Natural killer cell treated with Interleukin-12 subunit alpha and Interleukin-12 subunit beta and Interleukin-15 and Interleukin-18, amount 100 ng/mL, for 72 hours (primary cell): ENCODE measurements at regions not wholly inside any gene's neighbourhood (a gene's known extent, or its start where the extent isn't known, plus 50 kb on each side); places are given as distances from the start of the nearest gene placed in this dataset.
A peak's percentile ranks its signal among the peaks of the same experiment; 100 is the strongest.
"Not testable (repeated sequence)": the region's sequence is repeated elsewhere in the genome, so short reads cannot be mapped to it uniquely, and the experiment has no call there.

ENCODE experiments used
- ATAC-seq, 2 donors: fragments of 150-1000 bp; cut with Tn5 transposase in 1 of 2; sonication (Bioruptor Pico), chemical (Tn5 transposase) in 1 of 2; 2 replicates each; pipeline ENCODE4 v1.10.0; 2021
- DNase-seq: peaks from one replicate; pipeline ENCODE4 v3.0.0; 2022; ENCODE audit warnings: low spot score
- H3K27ac Mint-ChIP-seq, 2 donors: 1 replicate in 1 of 2; 2 replicates in 1 of 2; pipeline ENCODE4 v1.8.0; 2022; ENCODE audit warnings: mixed read lengths in 2 of 2, mild to moderate bottlenecking in 1 of 2, moderate library complexity in 1 of 2
- H3K27me3 Mint-ChIP-seq, 2 donors: 1 replicate in 1 of 2; 2 replicates in 1 of 2; pipeline ENCODE4 v1.8.0; 2022; ENCODE audit warnings: mixed read lengths in 2 of 2
- H3K36me3 Mint-ChIP-seq: one replicate; pipeline ENCODE4 v1.8.0; 2022; ENCODE audit warnings: mixed read lengths
- H3K4me1 Mint-ChIP-seq, 2 donors: 1 replicate in 1 of 2; 2 replicates in 1 of 2; pipeline ENCODE4 v1.8.0; 2022; ENCODE audit warnings: low read depth in 2 of 2, mixed read lengths in 2 of 2, mild to moderate bottlenecking in 1 of 2
- H3K4me3 Mint-ChIP-seq: one replicate; pipeline ENCODE4 v1.8.0; 2022; ENCODE audit warnings: mixed read lengths
- H3K9me3 Mint-ChIP-seq: 2 replicates; pipeline ENCODE4 v1.8.0; 2022; ENCODE audit warnings: mixed read lengths

DNA sequence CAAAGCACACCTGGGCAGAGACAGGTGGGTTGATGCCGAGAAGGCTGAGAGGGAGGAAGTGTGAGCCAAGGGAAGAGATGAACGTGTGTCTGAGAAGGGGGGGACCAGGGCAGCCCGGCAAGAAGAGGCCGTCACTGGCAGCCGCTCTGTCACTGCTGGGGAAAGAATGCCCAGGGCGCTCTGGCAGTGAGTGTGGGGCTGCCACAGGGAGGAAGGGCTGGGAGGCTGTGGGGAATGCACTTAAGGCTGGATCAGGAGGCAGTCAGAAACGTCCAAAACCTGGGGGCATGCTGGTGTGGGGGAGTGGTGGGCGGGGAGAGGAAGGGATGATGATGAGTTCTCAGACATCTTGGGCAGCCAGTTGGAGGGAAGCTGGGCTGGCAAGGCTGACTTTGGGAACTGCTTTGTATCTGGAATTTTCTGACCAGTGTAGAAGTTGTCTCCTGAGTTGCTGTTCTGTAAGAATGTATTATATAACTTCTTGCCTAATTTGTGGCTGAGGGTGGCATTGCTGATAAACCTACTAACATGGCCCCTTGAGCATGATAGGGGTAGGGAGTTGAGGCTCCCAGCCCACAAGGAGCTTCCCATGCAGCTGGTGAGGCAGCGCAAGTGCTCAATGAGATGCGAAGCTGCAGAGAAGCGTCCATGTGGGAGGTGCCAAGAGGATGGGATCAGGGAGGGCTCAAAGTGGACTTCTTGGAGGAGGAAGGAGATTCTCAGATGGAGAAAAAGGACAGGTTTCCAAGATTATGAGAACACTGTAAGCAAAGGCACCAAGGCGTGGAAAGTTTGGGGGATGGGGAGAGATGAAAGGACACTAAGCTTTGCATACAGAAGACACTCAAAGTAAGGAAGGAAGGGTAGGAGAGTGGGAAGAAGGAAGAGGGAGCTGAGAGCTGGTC is 185.1 kb upstream of the HAAO start:
- ATAC-seq (no peak), DNase-seq (no peak)
- H3K9me3 Mint-ChIP-seq: no peaks in the 10 kb centered on the region
- H3K27ac Mint-ChIP-seq: no peak overlapping the region
- no peaks in the 10 kb centered on the region for H3K36me3 Mint-ChIP-seq
- H3K27me3 Mint-ChIP-seq: peaks cover 0 to 3% of the 10 kb centered on the region in 2 donors
- H3K4me1 Mint-ChIP-seq: peaks cover 0 to 3% of the 10 kb centered on the region in 2 donors
- no peak overlapping the region for H3K4me3 Mint-ChIP-seq

DNA sequence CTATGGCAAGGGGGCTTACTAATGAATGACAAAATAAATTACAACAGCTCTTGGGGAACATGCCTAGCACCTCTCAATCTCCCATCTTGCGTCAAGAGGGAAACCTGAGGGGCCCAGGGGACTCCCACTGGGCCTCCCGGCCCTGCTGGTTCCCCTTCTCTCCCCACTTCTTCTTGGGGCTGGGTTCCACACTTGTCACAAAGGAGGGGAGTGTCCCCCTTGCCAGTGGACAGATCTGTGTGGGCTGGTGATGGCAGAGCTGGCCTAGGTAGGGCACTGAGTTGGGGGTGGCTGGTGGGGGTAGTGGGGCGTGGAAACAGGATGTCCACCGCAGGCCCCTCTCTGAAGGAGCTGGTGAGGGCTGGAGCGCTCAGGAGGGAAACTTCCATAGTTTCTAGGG is 184.0 kb upstream of the HAAO start:
- no peak for DNase-seq
- no peak for ATAC-seq
- Mint-ChIP-seq H3K27me3 (peaks cover 0 to 3% of the 10 kb centered on the region in 2 donors), H3K36me3 (no peaks in the 10 kb centered on the region), H3K9me3 (no peaks in the 10 kb centered on the region), H3K4me3 (no peak overlapping the region), H3K27ac (no peak overlapping the region), H3K4me1 (peaks cover 6 to 9% of the 10 kb centered on the region in 2 donors)

DNA sequence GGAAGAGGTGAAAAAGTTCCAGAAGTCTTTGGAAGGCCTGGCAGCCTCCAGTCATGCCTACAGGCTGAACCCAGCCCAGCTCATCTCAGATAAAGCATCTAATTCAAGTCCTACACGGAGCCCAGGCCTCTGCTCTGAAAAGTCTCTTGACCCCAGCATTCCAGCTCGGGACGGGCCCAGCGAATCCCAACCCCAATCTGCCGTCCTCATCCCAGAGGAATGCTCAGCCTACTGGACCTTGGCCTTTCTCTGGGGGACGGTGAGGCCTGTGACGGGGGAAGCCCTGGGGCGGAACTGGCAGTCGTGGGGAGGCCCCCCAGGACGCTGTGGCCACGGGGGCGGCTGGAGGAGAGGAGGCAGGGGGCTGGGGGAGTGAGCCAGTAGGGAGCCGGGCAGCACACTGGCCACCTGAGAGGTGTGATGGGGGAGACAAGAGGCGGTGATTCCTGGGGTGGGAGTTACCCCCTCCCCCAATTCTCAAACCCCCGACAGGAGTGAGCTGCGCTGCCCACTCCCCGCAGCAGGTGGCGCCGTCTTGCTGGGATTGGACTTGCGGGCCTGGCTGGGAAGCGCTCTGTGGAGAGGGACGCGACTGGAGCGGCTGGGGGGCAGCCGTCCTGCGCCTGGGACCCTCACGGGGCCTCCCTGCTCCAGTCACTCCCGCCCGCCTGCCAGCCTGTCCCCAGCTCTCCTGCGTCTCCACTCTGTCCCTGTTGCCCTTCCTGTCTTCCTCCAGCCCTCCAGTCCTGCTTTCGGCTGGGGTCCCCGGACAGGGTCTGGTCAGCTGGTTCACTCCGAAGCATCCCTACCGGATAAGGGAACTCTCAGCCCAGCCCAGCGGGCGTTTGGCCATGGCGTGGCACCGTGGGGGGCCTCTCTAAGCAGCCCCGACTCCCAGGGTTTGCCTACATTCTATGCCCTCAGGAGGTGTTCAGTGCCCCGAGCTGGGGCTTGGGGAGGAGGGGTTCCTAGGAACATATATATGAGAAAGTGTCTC is 182.6 kb upstream of the HAAO start:
- Mint-ChIP-seq H3K9me3 (no peaks in the 10 kb centered on the region), H3K27me3 (peaks cover 0 to 3% of the 10 kb centered on the region in 2 donors), H3K4me1 (peaks cover 6 to 13% of the 10 kb centered on the region in 2 donors), H3K4me3 (no peak overlapping the region), H3K27ac (no peak overlapping the region), H3K36me3 (no peaks in the 10 kb centered on the region)
- DNase-seq (no peak), ATAC-seq (peak in 1 of 2 donors; percentile 45)

DNA sequence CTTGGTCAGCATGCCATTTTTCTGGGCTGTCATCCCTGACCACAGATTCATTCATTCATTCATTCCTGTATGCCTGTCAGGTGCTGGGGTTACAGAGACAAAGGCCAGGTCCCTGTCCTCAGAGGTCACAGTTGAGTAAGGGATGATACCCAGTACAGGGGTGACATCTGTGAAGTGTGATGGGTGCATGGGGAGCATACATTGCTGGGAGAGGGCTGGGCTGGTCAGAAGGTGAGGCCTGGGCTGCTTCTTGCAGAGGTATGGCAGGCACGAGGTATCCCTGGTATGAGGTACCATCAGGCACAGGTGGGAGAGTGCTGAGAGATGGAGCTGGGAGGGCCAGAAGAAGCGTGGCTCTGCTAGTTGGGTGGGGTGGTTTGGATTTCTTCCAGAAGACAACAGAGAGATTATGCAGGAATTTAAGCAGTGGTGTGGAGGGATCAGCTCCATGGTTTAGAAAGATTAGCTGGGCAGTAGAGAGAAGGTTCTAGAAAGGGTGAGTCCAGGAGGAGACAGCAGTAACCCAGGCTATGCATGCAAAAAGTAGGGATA is 181.9 kb upstream of the HAAO start:
- H3K4me3 Mint-ChIP-seq: no peak overlapping the region
- no peak overlapping the region for H3K27ac Mint-ChIP-seq
- no peak for DNase-seq
- H3K27me3 Mint-ChIP-seq: peaks cover 0 to 3% of the 10 kb centered on the region in 2 donors
- ATAC-seq: no peak
- H3K9me3 Mint-ChIP-seq: no peaks in the 10 kb centered on the region
- no peaks in the 10 kb centered on the region for H3K36me3 Mint-ChIP-seq
- peaks cover 6 to 13% of the 10 kb centered on the region in 2 donors for H3K4me1 Mint-ChIP-seq

DNA sequence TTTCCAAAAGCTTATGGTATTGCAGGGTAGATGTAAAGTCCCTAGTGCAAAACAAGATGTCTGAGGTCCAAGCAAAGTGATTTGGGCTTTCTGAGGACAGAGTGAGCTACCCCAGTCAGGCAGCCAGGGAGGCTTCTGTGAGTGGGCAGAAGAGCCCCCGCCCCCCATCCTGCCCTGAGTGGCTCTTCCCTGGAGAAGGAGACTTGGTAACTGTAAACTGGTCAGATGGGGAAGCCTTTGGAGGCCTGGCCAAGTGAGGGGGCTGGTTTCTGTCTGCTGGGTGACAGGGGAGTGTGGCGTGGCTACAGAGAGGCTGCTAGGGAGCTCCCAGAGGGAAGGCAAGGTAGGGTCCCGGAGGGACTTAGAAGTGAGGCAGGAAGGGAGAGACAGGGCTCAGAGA is 181.3 kb upstream of the HAAO start:
- no peak overlapping the region for H3K4me3 Mint-ChIP-seq
- ATAC-seq: no peak
- no peak for DNase-seq
- H3K36me3 Mint-ChIP-seq: no peaks in the 10 kb centered on the region
- H3K9me3 Mint-ChIP-seq: no peaks in the 10 kb centered on the region
- no peak overlapping the region for H3K27ac Mint-ChIP-seq
- H3K4me1 Mint-ChIP-seq: peaks cover 6 to 13% of the 10 kb centered on the region in 2 donors
- peaks cover 0 to 3% of the 10 kb centered on the region in 2 donors for H3K27me3 Mint-ChIP-seq

DNA sequence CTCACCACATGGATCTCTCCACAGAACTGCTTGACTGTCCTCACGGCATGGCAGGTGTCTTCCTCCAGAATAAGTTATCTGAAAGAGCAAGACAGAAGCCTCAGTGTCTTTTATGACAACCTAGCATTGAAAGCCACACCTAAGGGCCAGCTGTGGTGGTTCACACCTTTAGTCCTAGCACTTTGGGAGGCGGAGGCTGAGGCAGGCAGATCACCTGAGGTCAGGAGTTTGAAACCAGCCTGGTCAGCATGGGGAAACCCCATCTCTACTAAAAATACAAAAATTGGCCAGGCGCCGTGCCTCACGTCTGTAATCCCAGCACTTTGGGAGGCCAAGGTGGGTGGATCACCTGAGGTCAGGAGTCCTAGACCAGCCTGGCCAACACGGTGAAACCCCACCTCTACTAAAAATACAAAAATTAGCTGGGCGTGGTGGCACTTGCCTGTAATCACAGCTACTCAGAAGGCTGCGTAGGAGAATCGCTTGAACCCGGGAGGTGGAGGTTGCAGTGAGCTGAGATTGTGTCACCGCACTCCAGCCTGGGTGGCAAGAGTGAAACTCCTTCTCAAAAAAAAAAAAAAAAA is 180.6 kb upstream of the HAAO start:
- Mint-ChIP-seq H3K27ac (peak overlapping the region in 1 of 2 donors; percentile 38), H3K4me1 (peaks cover 6 to 13% of the 10 kb centered on the region in 2 donors)
- not testable (repeated sequence) for H3K4me3 Mint-ChIP-seq, H3K9me3 Mint-ChIP-seq, ATAC-seq, H3K36me3 Mint-ChIP-seq, H3K27me3 Mint-ChIP-seq, DNase-seq

DNA sequence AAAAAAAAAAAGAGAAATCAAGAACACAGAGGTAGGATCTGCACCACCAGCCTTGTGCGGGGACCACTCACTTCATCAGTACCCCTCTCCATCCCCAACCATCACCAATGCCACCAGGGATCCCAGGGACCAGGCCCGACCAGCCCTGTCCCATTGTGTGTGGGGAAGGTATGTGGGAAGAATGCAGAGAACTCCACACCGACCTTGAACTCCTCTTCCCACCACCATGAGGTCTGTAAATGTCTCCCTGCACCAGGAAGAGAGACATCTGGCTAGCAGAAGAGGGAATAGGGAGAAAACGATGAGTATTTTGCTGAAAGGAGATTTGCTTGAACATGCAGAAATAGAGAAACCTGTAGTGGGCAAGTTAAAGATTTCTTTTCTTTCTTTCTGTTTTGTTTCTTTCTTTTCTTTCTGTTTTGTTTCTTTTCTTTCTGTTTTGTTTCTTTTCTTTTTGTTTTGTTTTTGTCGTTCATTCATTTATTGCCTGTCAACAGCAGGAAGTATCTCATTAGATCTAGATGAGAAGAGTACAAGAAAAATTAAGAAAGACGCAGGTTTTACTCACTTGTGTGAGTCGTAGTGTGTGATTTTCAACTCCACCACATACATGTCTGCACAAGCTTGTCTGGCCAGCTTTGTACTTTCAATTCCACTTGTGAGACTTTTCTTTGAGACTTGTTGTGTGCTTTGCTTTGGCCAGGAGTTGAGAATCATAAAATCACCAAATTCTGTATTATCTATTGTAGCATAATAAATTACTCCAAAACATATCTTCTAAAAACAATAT is 179.8 kb upstream of the HAAO start:
- peaks cover 6 to 13% of the 10 kb centered on the region in 2 donors for H3K4me1 Mint-ChIP-seq
- DNase-seq (no peak), ATAC-seq (peak in 1 of 2 donors; percentile 61)
- H3K27ac Mint-ChIP-seq: peak overlapping the region in 1 of 2 donors; percentile 38
- peak overlapping the region; percentile 42 for H3K4me3 Mint-ChIP-seq
- no peaks in the 10 kb centered on the region for H3K36me3 Mint-ChIP-seq
- H3K9me3 Mint-ChIP-seq: no peaks in the 10 kb centered on the region
- peaks cover 0 to 2% of the 10 kb centered on the region in 2 donors for H3K27me3 Mint-ChIP-seq

DNA sequence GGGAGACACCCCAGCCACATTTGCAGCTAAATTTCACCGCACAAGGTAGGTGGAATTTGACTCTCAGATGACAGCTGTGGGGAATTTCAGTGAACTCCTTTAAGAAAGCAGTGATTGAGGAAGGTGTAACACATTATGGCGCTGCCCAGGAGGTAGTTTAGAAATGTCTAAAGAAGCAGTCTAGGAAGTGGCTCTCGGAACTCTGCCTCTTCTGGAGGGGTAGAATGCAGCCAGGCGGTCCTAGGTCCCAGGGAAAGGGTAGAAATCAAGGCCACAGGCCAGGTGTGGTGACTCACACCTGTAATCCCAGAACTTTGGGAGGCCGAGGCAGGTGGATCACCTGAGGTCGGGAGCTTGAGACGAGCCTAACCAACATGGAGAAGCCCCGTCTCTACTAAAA is 179.0 kb upstream of the HAAO start:
- no peak for ATAC-seq
- no peaks in the 10 kb centered on the region for H3K36me3 Mint-ChIP-seq
- H3K9me3 Mint-ChIP-seq: no peaks in the 10 kb centered on the region
- no peaks in the 10 kb centered on the region for H3K27me3 Mint-ChIP-seq
- peak overlapping the region in 1 of 2 donors; percentile 44 for H3K27ac Mint-ChIP-seq
- no peak for DNase-seq
- H3K4me1 Mint-ChIP-seq: peaks cover 6 to 13% of the 10 kb centered on the region in 2 donors
- H3K4me3 Mint-ChIP-seq: no peak overlapping the region

DNA sequence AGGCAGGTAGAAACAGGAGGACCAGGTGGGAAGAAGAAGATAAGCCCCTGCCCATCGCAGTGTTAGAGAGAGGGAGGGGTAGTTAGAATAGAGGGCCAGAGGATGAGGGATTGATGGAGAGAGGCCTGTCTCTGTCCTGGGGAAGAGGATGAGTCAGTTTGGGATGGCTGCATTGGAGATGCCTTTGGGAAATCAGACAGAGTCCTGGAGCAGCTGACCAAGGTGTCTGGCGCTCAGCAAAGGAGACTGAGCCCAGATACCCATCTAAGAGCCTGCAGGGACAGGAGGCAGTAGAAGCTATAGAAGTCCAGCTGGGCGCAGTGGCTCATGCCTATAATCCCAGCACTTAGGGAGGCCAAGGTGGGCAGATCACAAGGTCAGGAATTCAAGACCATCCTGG is 177.8 kb upstream of the HAAO start:
- Mint-ChIP-seq H3K9me3 (no peaks in the 10 kb centered on the region), H3K36me3 (no peaks in the 10 kb centered on the region), H3K27ac (no peak overlapping the region), H3K4me1 (peaks cover 6 to 16% of the 10 kb centered on the region in 2 donors), H3K4me3 (no peak overlapping the region), H3K27me3 (no peaks in the 10 kb centered on the region)
- DNase-seq (no peak), ATAC-seq (no peak)

DNA sequence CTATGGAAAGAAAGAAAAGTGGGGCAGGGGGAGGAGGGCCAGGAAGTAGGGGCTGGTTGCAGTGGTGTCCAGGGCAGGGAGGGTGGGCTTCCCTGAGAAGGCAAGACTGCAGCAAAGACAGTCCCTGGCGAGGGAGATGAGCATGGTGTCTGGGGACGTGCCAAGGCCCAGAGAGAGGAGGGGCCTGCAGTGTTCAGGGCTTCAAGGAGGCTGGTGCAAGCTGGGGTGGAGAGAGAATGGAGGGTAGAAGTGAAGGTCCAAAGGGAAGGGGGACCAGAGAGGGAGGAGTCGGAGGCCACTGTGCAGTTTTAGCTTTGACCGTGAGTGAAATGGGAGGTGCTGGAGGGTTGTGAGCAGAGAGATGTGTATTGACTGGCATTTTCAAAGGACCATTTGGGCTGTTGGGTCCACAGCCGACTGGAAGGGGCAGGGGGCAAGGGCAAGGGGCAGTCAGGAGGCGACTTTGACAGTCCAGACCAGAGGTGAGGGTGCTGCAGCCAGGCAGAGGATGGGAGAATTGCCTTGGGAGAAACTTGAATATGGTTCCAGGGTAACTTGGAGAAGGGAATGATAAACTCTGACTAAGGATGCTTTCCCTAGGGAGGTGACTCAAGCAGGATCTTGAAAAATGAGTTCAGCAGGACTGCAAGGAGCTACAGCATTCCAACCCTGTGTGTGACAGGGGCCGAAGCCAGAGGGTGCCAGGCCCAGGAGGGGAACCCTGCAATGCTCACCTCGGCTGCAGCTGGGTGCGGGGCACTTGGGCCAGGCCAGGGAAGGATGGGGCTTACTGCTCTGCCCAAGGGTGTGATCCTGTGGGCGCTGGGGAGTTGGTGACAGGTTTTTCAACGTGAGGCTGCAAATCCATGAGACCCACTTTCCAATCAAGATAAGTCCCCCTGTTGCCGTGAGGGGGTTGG is 177.1 kb upstream of the HAAO start:
- no peaks in the 10 kb centered on the region for H3K36me3 Mint-ChIP-seq
- H3K4me1 Mint-ChIP-seq: peaks cover 6 to 18% of the 10 kb centered on the region in 2 donors
- no peaks in the 10 kb centered on the region for H3K27me3 Mint-ChIP-seq
- DNase-seq: no peak
- H3K9me3 Mint-ChIP-seq: no peaks in the 10 kb centered on the region
- H3K27ac Mint-ChIP-seq: no peak overlapping the region
- no peak overlapping the region for H3K4me3 Mint-ChIP-seq
- no peak for ATAC-seq

DNA sequence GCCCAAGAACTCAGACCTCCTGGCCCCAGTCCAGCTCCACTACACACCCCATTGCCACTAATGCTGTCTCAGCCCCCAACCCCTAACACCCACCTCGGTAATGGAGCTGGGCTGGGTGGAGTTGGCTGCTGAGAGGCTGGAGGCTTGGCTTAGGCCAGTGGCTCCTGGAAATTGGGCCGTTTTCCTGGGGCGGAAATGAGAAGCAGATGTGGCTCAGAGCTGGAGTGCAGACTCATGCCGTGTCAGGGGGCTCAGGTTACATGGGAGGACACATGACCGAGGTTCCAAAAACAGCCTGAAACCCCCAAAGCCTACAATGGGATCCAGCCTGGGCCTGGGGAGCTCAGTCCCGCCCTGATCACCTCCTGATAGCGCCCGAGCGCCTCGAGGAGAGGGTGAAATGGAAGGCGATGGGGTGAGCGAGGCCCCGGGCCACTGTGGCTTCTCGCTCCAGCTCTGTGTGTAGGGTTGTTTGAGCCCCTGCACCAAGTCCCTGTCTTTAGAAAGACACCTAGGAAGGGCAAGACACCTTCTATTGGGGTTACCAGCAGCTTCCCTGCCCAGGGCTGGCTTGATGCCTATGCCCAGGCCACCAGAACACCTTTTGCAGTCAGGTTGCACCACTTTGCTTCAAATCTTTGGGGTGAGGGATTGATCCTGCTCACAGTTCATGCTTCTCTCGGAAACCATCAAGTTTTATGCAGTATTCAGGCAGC is 175.7 kb upstream of the HAAO start:
- H3K9me3 Mint-ChIP-seq: no peaks in the 10 kb centered on the region
- DNase-seq (no peak), ATAC-seq (no peak)
- no peaks in the 10 kb centered on the region for H3K36me3 Mint-ChIP-seq
- no peak overlapping the region for H3K27ac Mint-ChIP-seq
- H3K4me1 Mint-ChIP-seq: peaks cover 7 to 21% of the 10 kb centered on the region in 2 donors
- no peaks in the 10 kb centered on the region for H3K27me3 Mint-ChIP-seq
- no peak overlapping the region for H3K4me3 Mint-ChIP-seq
